Stomach (tissue), 8 donors: ENCODE measurements at regions not wholly inside any gene's neighbourhood (a gene's known extent, or its start where the extent isn't known, plus 50 kb on each side); places are given as distances from the start of the nearest gene placed in this dataset.

Experiments
- DNase-seq, 2 donors: peaks; one replicate each; pipeline versions ENCODE4 v3.0.0 to v3.0.0-alpha.2; 2013 to 2019
- H3K27ac ChIP-seq, 5 donors: fragments of 200-600 bp in 4 of 5; sonication (generic) in 4 of 5; one replicate each; pipeline ENCODE4 v1.5.1; 2013 to 2019; ENCODE audit warnings: mild to moderate bottlenecking in 1 of 5, moderate library complexity in 1 of 5
- H3K27me3 ChIP-seq, 3 donors: fragments of 200-600 bp; sonication (generic); one replicate each; pipeline ENCODE4 v1.5.1; 2017 to 2019; ENCODE audit warnings: mixed run types in 1 of 3
- H3K36me3 ChIP-seq, 4 donors: fragments of 200-600 bp; sonication (generic); 1 replicate in 3 of 4; 2 replicates in 1 of 4; pipeline ENCODE4 v1.5.1; 2016 to 2019
- H3K4me1 ChIP-seq, 4 donors: fragments of 200-600 bp; sonication (generic); one replicate each; pipeline ENCODE4 v1.5.1; 2016 to 2019
- H3K4me3 ChIP-seq, 4 donors: fragments of 200-600 bp; sonication (generic) in 3 of 4; one replicate each; pipeline ENCODE4 v1.5.1; 2016 to 2019; ENCODE audit warnings: mild to moderate bottlenecking in 1 of 4
- H3K9me3 ChIP-seq, 4 donors: fragments of 200-600 bp; sonication (generic); one replicate each; pipeline ENCODE4 v1.5.1; 2016 to 2019
- EP300 ChIP-seq: sonication (generic); formaldehyde crosslinking; IDR thresholded peaks from one replicate; pipeline ENCODE4 v1.6.1; 2017; ENCODE audit warnings: antibody characterized with exemption
- POLR2A ChIP-seq, 4 donors: fragments of 450-650 bp; IDR thresholded peaks; one replicate each; pipeline ENCODE4 v1.6.1; 2016; ENCODE audit warnings: antibody characterized with exemption in 4 of 4, control low read depth in 2 of 4, mild to moderate bottlenecking in 1 of 4, moderate library complexity in 1 of 4
- POLR2AphosphoS5 ChIP-seq, 3 donors: sonication (generic); formaldehyde crosslinking; IDR thresholded peaks; one replicate each; pipeline ENCODE4 v1.6.1; 2016; ENCODE audit warnings: antibody characterized with exemption in 3 of 3
- WGBS, 5 donors: extraction: QIAGEN DNeasy Blood & Tissue Kit in 3 of 5; methylation state at CpG; one replicate each; pipeline versions ENCODE4 v1.1.5 to v1.1.7; 2013 to 2018; 5-methylcytosine and 5-hydroxymethylcytosine counted together
- intact Hi-C: fragments of 100-400 bp; cut with DNase I; formaldehyde crosslinking; loops from one replicate; pipeline ENCODE4 v1.15.1; 2023; ENCODE audit warnings: low total_unique reads
- TF ChIP-seq, protein P1 (sequence below), 7 experiments: fragments of 450-650 bp in 4 of 7; fragments of 200-600 bp in 3 of 7; sonication (generic) in 3 of 7; IDR thresholded peaks; one replicate each; pipeline ENCODE4 v1.5.1; 2016 to 2019; ENCODE audit warnings: antibody characterized with exemption in 7 of 7, control low read depth in 2 of 7, mild to moderate bottlenecking in 1 of 7
- donor health status: healthy with polysubstance abuse.
- donor health status: Bipolar disorder and iron deficiency.
- donor health status: healthy.

DNA sequence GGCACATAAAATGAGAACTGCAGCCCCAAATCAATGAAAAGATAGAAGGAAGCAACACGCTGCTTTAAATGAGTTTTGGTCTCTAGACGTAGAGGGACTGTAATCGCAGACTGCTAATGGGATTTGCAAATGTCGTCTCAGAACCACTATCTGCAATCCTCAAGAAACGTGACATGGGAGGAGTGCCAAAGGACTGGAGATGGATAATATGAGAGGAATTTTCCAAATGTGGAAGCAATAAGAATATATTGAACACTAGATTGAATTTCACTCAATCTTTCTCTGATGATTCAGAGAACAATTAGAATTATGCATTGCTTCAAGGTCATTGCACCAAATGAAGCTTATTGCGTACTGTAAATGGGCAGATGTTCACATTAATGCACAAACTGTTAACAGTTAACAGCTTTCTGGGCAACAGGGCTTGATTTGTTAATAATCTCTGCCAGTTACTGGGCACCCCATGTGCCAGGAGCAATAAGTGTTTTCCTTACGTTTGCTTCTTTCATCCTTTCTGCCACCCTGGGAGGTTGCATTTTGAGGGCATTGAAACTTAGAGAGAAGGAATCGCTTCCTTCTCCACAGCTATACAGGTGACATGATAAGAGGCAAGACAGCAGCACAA, 62.8 kb upstream of the WASF3 start:
- H3K4me3 ChIP-seq: no peak overlapping the region
- WGBS, 5 donors: 68 to 72% (median 69%) methylated on average over 8 of the region's 8 CpGs
- TF ChIP-seq, protein P1, sequence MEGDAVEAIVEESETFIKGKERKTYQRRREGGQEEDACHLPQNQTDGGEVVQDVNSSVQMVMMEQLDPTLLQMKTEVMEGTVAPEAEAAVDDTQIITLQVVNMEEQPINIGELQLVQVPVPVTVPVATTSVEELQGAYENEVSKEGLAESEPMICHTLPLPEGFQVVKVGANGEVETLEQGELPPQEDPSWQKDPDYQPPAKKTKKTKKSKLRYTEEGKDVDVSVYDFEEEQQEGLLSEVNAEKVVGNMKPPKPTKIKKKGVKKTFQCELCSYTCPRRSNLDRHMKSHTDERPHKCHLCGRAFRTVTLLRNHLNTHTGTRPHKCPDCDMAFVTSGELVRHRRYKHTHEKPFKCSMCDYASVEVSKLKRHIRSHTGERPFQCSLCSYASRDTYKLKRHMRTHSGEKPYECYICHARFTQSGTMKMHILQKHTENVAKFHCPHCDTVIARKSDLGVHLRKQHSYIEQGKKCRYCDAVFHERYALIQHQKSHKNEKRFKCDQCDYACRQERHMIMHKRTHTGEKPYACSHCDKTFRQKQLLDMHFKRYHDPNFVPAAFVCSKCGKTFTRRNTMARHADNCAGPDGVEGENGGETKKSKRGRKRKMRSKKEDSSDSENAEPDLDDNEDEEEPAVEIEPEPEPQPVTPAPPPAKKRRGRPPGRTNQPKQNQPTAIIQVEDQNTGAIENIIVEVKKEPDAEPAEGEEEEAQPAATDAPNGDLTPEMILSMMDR (IDR thresholded peaks at IDR 0.05): no peak
- no peaks in the 10 kb centered on the region for H3K9me3 ChIP-seq
- no peak for DNase-seq
- no peak overlapping the region for H3K27ac ChIP-seq
- peaks cover 0 to 5% (median 2%) of the 10 kb centered on the region in 4 donors for H3K4me1 ChIP-seq
- H3K36me3 ChIP-seq: no peaks in the 10 kb centered on the region
- no peaks in the 10 kb centered on the region for H3K27me3 ChIP-seq
- intact Hi-C loops: no loop called here

DNA sequence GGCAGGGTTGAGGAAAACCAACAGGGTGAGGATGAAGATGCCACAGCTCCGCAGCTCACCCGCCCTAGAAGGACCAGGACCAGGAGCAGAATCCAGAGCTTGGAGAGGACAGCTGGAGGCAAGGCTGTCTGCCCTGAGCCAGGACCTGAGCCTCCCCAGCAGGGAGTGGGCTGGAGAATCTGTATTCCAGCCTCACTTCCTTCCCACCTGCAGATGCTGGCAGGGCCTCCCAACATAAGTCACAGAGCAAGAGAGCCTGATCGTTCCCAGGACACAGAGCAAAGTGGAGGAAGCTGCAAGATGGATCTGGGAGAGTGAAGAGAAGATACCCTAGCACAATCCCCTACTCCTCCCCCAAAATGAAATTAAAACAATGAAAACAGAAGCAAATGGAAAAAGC, 61.7 kb upstream of the WASF3 start:
- DNase-seq: no peak
- TF ChIP-seq EP300 (no peak), POLR2A (IDR thresholded peaks at IDR 0.05) (no peak), POLR2AphosphoS5 (IDR thresholded peaks at IDR 0.05) (no peak)
- TF ChIP-seq, protein P1 (IDR thresholded peaks at IDR 0.05): no peak
- Histone ChIP-seq H3K36me3 (no peaks in the 10 kb centered on the region), H3K27ac (no peak overlapping the region), H3K9me3 (no peaks in the 10 kb centered on the region), H3K4me1 (peaks cover 0 to 5% (median 2%) of the 10 kb centered on the region in 4 donors), H3K4me3 (no peak overlapping the region), H3K27me3 (peaks cover 0 to 6% (median 0%) of the 10 kb centered on the region in 3 donors)
- intact Hi-C loops: no loop called here
- WGBS, 5 donors: 66 to 86% (median 79%) methylated on average over 3 of the region's 3 CpGs

DNA sequence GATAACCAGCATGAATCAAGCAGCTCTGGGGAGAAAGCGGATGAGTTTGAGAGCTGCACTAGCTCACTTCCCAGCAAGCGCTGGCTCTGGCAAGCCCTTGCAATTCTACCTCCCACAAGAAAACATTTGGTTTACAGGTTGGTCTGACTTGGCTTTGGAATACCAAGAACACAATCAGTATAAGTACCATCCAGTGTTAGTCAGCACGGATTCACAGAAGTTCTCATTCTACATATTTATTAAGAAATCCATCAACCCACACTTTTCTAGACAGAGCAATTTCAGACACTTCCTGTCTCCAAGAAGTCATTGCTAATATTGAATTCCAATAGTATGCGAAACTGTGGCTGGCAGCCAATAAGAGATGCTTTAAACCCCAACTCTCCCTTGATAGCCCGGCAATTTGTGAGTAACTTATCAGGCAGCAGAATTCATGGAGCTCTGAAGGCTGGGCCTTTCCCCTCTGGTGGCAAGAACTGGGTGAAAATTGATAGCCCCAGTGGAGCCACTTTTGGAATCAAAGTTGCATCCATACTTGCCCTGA, 59.4 kb upstream of the WASF3 start:
- TF ChIP-seq, protein P1 (IDR thresholded peaks at IDR 0.05): no peak
- TF ChIP-seq EP300: no peak
- no peak for TF ChIP-seq POLR2AphosphoS5 (IDR thresholded peaks at IDR 0.05)
- TF ChIP-seq POLR2A (IDR thresholded peaks at IDR 0.05): no peak
- DNase-seq: peak in 1 of 2 donors; percentile 33
- 65 to 79% (median 76%) methylated on average over 5 of the region's 5 CpGs for WGBS, 5 donors
- Histone ChIP-seq H3K27me3 (peaks cover 0 to 14% (median 0%) of the 10 kb centered on the region in 3 donors), H3K27ac (no peak overlapping the region), H3K9me3 (no peaks in the 10 kb centered on the region), H3K4me1 (peaks cover 0 to 5% (median 2%) of the 10 kb centered on the region in 4 donors), H3K4me3 (no peak overlapping the region), H3K36me3 (no peaks in the 10 kb centered on the region)
- intact Hi-C loops: no loop called here

DNA sequence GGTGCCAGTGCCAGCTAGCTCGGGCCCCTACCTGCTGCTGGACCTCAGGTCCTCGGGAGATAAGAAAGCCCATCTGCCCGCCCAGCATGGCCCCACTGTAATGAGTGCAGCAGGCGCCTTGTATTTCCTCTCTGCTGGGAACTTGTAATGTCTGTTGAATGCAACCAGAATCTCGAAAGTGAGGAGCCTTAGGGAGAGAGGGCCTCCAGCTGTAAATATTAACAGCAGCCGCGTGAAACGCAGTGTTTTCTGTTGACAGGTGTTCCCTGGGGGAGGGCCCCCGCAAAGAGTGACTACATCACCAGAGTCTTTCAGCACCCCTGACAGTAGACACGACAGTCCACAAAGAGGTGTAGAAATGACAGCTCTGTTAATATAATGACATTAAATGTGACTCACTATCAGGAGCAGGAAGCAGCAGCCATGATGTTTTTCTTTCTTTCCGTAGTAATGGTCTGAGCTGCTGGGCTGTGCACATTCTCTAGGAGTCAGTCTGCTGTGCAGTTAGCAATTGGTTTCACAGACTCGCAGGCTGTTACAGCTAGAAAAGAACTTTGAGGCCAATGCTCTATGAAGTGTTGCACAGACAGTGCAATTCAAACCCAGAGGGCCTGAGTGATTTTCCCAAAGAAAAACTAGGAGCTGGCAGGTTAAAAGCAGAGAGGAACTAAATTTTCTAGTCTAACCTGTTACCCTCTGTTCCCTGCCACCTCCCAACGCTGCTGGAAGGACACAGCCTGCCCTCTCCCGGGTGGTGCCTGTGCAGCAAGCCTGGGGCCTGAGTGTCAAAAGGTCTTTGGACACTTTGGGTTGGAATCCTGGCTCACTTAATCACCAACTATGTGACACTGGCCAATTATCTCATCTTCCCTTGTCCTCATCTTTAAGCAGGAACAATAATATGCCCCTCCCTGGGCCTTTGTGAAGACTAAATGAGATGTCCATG, 58.6 kb upstream of the WASF3 start:
- no peaks in the 10 kb centered on the region for H3K36me3 ChIP-seq
- intact Hi-C loops: no loop called here
- no peak overlapping the region for H3K27ac ChIP-seq
- no peak overlapping the region for H3K4me3 ChIP-seq
- H3K9me3 ChIP-seq: no peaks in the 10 kb centered on the region
- peaks cover 0 to 5% (median 2%) of the 10 kb centered on the region in 4 donors for H3K4me1 ChIP-seq
- DNase-seq: peak in 1 of 2 donors; percentile 32
- 39 to 53% (median 44%) methylated on average over 14 of the region's 14 CpGs for WGBS, 5 donors
- peaks cover 0 to 14% (median 0%) of the 10 kb centered on the region in 3 donors for H3K27me3 ChIP-seq
- TF ChIP-seq, protein P1 (IDR thresholded peaks at IDR 0.05): no peak
- no peak for TF ChIP-seq POLR2AphosphoS5 (IDR thresholded peaks at IDR 0.05)
